Activated CD4-positive, CD25-positive, alpha-beta regulatory T cell (primary cell): ENCODE measurements at regions not wholly inside any gene's neighbourhood (a gene's known extent, or its start where the extent isn't known, plus 50 kb on each side); places are given as distances from the start of the nearest gene placed in this dataset.

ENCODE experiments used
- DNase-seq, 4 experiments: peaks; one replicate each; lab custom pipeline; 2025; lab: John Stamatoyannopoulos, UW

- no peak for DNase-seq
Observed at GRCh38 chr13:106873810-106874209, 305.9 kb upstream of the ARGLU1 start.

GRCh38 chr13:106867249-106867648 is 299.3 kb upstream of the ARGLU1 start:
- DNase-seq = no peak

GRCh38 chr13:106865716-106866440 is 297.9 kb upstream of the ARGLU1 start:
- no peak for DNase-seq

- DNase-seq = no peak
Observed at GRCh38 chr13:106859533-106859904, 291.6 kb upstream of the ARGLU1 start.

- DNase-seq = no peak
Observed at GRCh38 chr13:106858903-106859532, 291.1 kb upstream of the ARGLU1 start.

GRCh38 chr13:106852436-106852835 is 284.5 kb upstream of the ARGLU1 start:
- DNase-seq = no peak

GRCh38 chr13:106850973-106851650 is 283.2 kb upstream of the ARGLU1 start:
- no peak for DNase-seq

GRCh38 chr13:106846571-106847448 is 278.9 kb upstream of the ARGLU1 start:
- DNase-seq = no peak

GRCh38 chr13:106836186-106836802 is 268.4 kb upstream of the ARGLU1 start:
- DNase-seq = no peak

GRCh38 chr13:106835477-106835876 is 267.5 kb upstream of the ARGLU1 start:
- DNase-seq = no peak

GRCh38 chr13:106821979-106822378 is 254.0 kb upstream of the ARGLU1 start:
- DNase-seq = no peak

- DNase-seq = no peak
Observed at GRCh38 chr13:106819413-106820180, 251.7 kb upstream of the ARGLU1 start.

- DNase-seq = no peak
Observed at GRCh38 chr13:106818971-106819370, 251.0 kb upstream of the ARGLU1 start.

GRCh38 chr13:106815545-106815944 is 247.6 kb upstream of the ARGLU1 start:
- no peak for DNase-seq

- no peak for DNase-seq
Observed at GRCh38 chr13:106814463-106814862, 246.5 kb upstream of the ARGLU1 start.

- DNase-seq = no peak
Observed at GRCh38 chr13:106810069-106810468, 242.1 kb upstream of the ARGLU1 start.

- no peak for DNase-seq
Observed at GRCh38 chr13:106804991-106805390, 237.1 kb upstream of the ARGLU1 start.

- DNase-seq = no peak
Observed at GRCh38 chr13:106802917-106803316, 235.0 kb upstream of the ARGLU1 start.

- DNase-seq = no peak
Observed at GRCh38 chr13:106799781-106800335, 231.9 kb upstream of the ARGLU1 start.

- DNase-seq = no peak
Observed at GRCh38 chr13:106797081-106797640, 229.2 kb upstream of the ARGLU1 start.
